Stimulated activated effector memory CD8-positive, alpha-beta T cell treated with anti-CD3 and anti-CD28 coated beads, Interleukin-12 subunit alpha, Interleukin-12 subunit beta, amount 100 ng/mL, for 72 hours (primary cell): ENCODE measurements at regions not wholly inside any gene's neighbourhood (a gene's known extent, or its start where the extent isn't known, plus 50 kb on each side); places are given as distances from the start of the nearest gene placed in this dataset.
"Not testable (repeated sequence)": the region's sequence is repeated elsewhere in the genome, so short reads cannot be mapped to it uniquely, and the experiment has no call there.

Experiments
- ATAC-seq: fragments of 150-1000 bp; cut with Tn5 transposase; 2 replicates; pipeline ENCODE4 v1.10.0; 2021
- DNase-seq, 2 donors: peaks; one replicate each; pipeline ENCODE4 v3.0.0; 2021 to 2022; ENCODE audit warnings: low spot score in 2 of 2
- H3K27ac Mint-ChIP-seq: one replicate; pipeline ENCODE4 v1.8.0; 2022; ENCODE audit warnings: mild to moderate bottlenecking, mixed read lengths
- H3K36me3 Mint-ChIP-seq: one replicate; pipeline ENCODE4 v1.8.0; 2022; ENCODE audit warnings: mild to moderate bottlenecking, mixed read lengths
- H3K4me1 Mint-ChIP-seq: one replicate; pipeline ENCODE4 v1.8.0; 2022; ENCODE audit warnings: mixed read lengths
- H3K4me3 Mint-ChIP-seq: one replicate; pipeline ENCODE4 v1.8.0; 2022; ENCODE audit warnings: mild to moderate bottlenecking, mixed read lengths
- H3K9me3 Mint-ChIP-seq: one replicate; pipeline ENCODE4 v1.8.0; 2022; ENCODE audit warnings: mixed read lengths

GRCh38 chr1:19551837-19552236 is 66.5 kb upstream of the CAPZB start:
- H3K9me3 Mint-ChIP-seq, H3K36me3 Mint-ChIP-seq, DNase-seq, H3K4me1 Mint-ChIP-seq, H3K4me3 Mint-ChIP-seq, ATAC-seq, H3K27ac Mint-ChIP-seq: not testable (repeated sequence)

DNA sequence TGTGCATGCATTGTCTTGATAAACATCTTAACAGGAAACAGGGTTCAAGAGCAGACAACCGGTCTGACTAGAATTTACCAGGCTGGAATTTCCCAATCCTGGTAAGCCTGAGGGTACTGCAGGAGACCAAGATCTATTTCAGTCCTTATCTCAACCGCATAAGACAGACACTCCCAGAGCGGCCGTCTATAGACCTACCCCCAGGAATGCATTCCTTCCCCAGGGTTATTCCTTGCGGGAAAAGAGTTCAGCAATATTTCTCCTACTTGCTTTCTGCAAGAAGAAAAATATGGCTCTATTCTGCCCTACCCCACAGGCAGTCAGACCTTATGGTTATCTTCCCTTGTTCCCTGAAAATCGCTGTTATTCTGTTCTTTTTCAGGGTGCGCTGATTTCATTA is 65.1 kb upstream of the CAPZB start:
- not testable (repeated sequence) for H3K36me3 Mint-ChIP-seq, ATAC-seq, H3K4me1 Mint-ChIP-seq, H3K4me3 Mint-ChIP-seq, DNase-seq, H3K27ac Mint-ChIP-seq
- peaks cover 10% of the 10 kb centered on the region for H3K9me3 Mint-ChIP-seq

- no peak for ATAC-seq
- Mint-ChIP-seq H3K4me3 (no peak overlapping the region), H3K27ac (no peak overlapping the region)
Measured at GRCh38 chr1:19547814-19548213, 62.5 kb upstream of the CAPZB start.

DNA sequence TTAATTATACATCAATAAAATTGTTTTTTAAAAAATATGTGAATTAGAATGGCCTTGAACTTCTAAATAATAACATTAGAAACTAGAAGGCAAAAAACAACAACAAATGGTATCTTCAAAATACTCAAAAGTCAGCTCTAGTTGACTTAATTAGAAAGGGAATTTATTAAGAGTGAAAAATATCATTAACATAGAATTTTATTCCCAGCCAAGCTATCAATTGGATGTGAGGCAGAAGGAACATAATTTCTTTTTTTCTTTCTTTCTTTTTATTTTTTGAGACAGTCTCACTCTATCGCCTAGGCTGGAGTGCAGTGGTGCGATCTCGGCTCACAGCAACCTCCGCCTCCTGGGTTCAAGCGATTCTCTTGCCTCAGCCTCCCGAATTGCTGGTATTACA is 51.2 kb upstream of the CAPZB start:
- no peak for DNase-seq
- no peak for ATAC-seq
- H3K9me3 Mint-ChIP-seq: peaks cover 4% of the 10 kb centered on the region
- no peak overlapping the region for H3K4me3 Mint-ChIP-seq
- H3K27ac Mint-ChIP-seq: no peak overlapping the region
- H3K4me1 Mint-ChIP-seq: peaks cover 12% of the 10 kb centered on the region
- no peaks in the 10 kb centered on the region for H3K36me3 Mint-ChIP-seq

More at GRCh38 chr1:19547814-19548213, 62.5 kb upstream of the CAPZB start:
- H3K9me3 Mint-ChIP-seq: peaks cover 10% of the 10 kb centered on the region
- H3K36me3 Mint-ChIP-seq: no peaks in the 10 kb centered on the region
- DNase-seq: no peak
- H3K4me1 Mint-ChIP-seq: peaks cover 7% of the 10 kb centered on the region

DNA sequence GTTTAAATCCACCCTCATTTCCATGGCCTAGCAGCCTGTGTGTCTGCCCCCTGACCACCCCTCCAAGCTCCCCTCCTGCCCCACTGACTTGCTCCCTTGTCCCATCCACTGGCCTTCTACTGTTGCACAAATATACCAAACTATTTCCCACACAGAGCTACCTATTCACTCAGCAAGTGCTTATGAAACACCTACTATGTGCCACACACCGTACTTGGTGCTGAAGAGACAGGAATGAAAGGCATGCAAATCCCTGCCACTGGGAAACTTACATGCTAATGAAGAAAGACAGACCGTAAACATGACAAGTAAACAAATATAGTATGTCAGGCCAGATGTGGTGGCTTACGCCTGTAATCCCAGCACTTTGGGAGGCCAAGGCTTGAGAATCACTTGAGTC is 49.9 kb upstream of the CAPZB start:
- peaks cover 12% of the 10 kb centered on the region for H3K4me1 Mint-ChIP-seq
- H3K4me3 Mint-ChIP-seq: no peak overlapping the region
- H3K36me3 Mint-ChIP-seq: no peaks in the 10 kb centered on the region
- peaks cover 4% of the 10 kb centered on the region for H3K9me3 Mint-ChIP-seq
- ATAC-seq: no peak
- no peak overlapping the region for H3K27ac Mint-ChIP-seq
- no peak for DNase-seq
